ENCODE measurements at regions not wholly inside any gene's neighbourhood (a gene's known extent, or its start where the extent isn't known, plus 50 kb on each side); places are given as distances from the start of the nearest gene placed in this dataset.
"Not testable (repeated sequence)": the region's sequence is repeated elsewhere in the genome, so short reads cannot be mapped to it uniquely, and the experiment has no call there.

DNA sequence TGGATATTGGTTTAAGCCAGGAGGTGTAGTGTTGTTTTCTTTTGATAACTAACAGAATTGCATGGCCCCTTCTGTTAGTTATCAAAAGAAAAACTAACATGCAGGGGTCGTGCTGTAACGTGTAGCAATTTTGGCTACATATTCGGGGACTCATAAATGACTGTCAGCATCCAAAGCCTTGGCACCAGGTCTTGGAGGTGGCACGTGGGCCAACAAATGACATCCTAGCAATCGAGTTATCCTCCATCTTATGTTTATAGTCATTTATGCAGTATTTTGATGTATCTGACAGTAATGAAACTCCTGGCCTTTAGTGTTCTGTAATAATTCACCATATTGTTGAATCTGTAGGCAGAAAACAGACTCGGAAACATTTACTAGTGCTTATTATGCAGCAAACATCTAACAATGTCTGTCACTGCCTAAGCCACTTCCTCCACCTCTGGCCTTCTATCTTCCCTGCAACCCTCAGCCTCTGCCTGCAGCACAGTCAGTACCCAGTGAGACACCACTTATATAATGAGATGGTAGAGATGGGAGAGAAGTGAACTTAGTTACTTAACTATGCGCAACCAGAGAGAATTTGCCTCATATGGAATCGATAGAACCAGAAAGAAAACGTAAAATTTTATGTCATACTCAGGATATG lies 184.6 kb downstream of the AEBP2 start:
- Mint-ChIP-seq H3K27me3 (ENCODE audit: low read depth in 3 of 3) (peaks cover 0 to 1% (median 0%) of the 10 kb centered on the region in 3 donors), H3K4me1 (peaks cover 8% of the 10 kb centered on the region), H3K27ac (no peak overlapping the region), H3K4me3 (no peak overlapping the region), H3K36me3 (no peaks in the 10 kb centered on the region), H3K9me3 (peaks cover 5 to 31% (median 9%) of the 10 kb centered on the region in 7 donors)
- H3K9ac ChIP-seq (ENCODE audit: insufficient read depth, low read length, poor library complexity, severe bottlenecking) = no peak overlapping the region
- H3K36me3 ChIP-seq (replicated peaks in 1 of 2; ENCODE audit: control insufficient read depth in 1 of 2, insufficient read depth in 2 of 2, low read length in 2 of 2) = no peaks in the 10 kb centered on the region
- H4K20me1 ChIP-seq (ENCODE audit: insufficient read depth, low read length) = no peaks in the 10 kb centered on the region
- no peaks in the 10 kb centered on the region for H3K27me3 ChIP-seq (ENCODE audit: control insufficient read depth in 2 of 2, insufficient read depth in 2 of 2, low read length in 2 of 2)
- peaks cover 0 to 7% of the 10 kb centered on the region in 2 donors for H3K4me1 ChIP-seq (ENCODE audit: control insufficient read depth in 1 of 2, insufficient read depth in 2 of 2, low read length in 2 of 2)
- intact Hi-C loops (cut with micrococcal nuclease) = no loop called here
- H3K27ac ChIP-seq (ENCODE audit: low read depth in 1 of 2, low read length in 2 of 2) = no peak overlapping the region
- H3K4me3 ChIP-seq (replicated peaks in 1 of 3; ENCODE audit: low read depth in 2 of 3, low read length in 3 of 3) = no peak overlapping the region
- no peak for TF ChIP-seq CTCF (IDR thresholded peaks at IDR 0.05)
- H3K4me2 ChIP-seq (replicated peaks; ENCODE audit: extremely low read depth, low read length, poor library complexity, severe bottlenecking) = no peak overlapping the region
- no peak overlapping the region for H2AFZ ChIP-seq (ENCODE audit: insufficient read depth, low read depth, low read length, poor library complexity, severe bottlenecking)
- H3K9me3 ChIP-seq (replicated peaks in 1 of 2; ENCODE audit: control insufficient read depth in 1 of 2, insufficient read depth in 1 of 2, low read length in 2 of 2) = peaks cover 4 to 9% of the 10 kb centered on the region in 2 donors
- WGBS (ENCODE audit: insufficient coverage) = 100% methylated on average over 3 of the region's 9 CpGs
- DNase-seq = no peak
- H3K79me2 ChIP-seq (ENCODE audit: insufficient read depth, low read length) = no peaks in the 10 kb centered on the region

DNA sequence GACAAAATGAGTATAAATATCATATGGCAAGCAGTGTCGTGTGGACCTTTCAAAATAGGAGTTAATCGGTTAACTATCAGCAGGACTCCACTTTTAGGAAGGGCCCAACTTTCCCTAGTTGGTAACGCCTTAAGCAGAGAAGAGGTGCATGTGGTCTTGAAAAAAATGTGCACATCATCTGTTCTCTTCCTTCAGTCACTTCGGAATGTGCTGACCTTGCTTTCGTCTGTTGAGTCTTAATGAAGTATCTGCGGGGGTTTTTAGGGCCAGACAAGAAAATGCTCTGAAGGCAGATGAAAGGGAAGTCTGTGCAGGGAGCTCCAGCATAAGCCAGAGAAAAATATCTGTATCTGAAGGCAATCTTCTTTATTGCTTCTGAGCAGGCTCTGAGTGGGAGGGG lies 185.2 kb downstream of the AEBP2 start:
- Mint-ChIP-seq H3K27ac (no peak overlapping the region), H3K36me3 (no peaks in the 10 kb centered on the region), H3K4me3 (no peak overlapping the region), H3K27me3 (ENCODE audit: low read depth in 3 of 3) (peaks cover 0 to 1% (median 0%) of the 10 kb centered on the region in 3 donors), H3K4me1 (peaks cover 8% of the 10 kb centered on the region), H3K9me3 (peaks cover 5 to 31% (median 9%) of the 10 kb centered on the region in 7 donors)
- H3K4me3 ChIP-seq (replicated peaks in 1 of 3; ENCODE audit: low read depth in 2 of 3, low read length in 3 of 3) = no peak overlapping the region
- peaks cover 0 to 7% of the 10 kb centered on the region in 2 donors for H3K4me1 ChIP-seq (ENCODE audit: control insufficient read depth in 1 of 2, insufficient read depth in 2 of 2, low read length in 2 of 2)
- TF ChIP-seq CTCF (IDR thresholded peaks at IDR 0.05) = no peak
- H3K27ac ChIP-seq (ENCODE audit: low read depth in 1 of 2, low read length in 2 of 2) = no peak overlapping the region
- no peak overlapping the region for H3K9ac ChIP-seq (ENCODE audit: insufficient read depth, low read length, poor library complexity, severe bottlenecking)
- no peak overlapping the region for H3K4me2 ChIP-seq (replicated peaks; ENCODE audit: extremely low read depth, low read length, poor library complexity, severe bottlenecking)
- no peaks in the 10 kb centered on the region for H3K79me2 ChIP-seq (ENCODE audit: insufficient read depth, low read length)
- no peaks in the 10 kb centered on the region for H3K36me3 ChIP-seq (replicated peaks in 1 of 2; ENCODE audit: control insufficient read depth in 1 of 2, insufficient read depth in 2 of 2, low read length in 2 of 2)
- H3K9me3 ChIP-seq (replicated peaks in 1 of 2; ENCODE audit: control insufficient read depth in 1 of 2, insufficient read depth in 1 of 2, low read length in 2 of 2) = peaks cover 4 to 9% of the 10 kb centered on the region in 2 donors
- H4K20me1 ChIP-seq (ENCODE audit: insufficient read depth, low read length) = no peaks in the 10 kb centered on the region
- intact Hi-C loops (cut with micrococcal nuclease) = no loop called here
- WGBS (ENCODE audit: insufficient coverage) = 83% methylated on average over 2 of the region's 6 CpGs
- H3K27me3 ChIP-seq (ENCODE audit: control insufficient read depth in 2 of 2, insufficient read depth in 2 of 2, low read length in 2 of 2) = no peaks in the 10 kb centered on the region
- DNase-seq = no peak
- H2AFZ ChIP-seq (ENCODE audit: insufficient read depth, low read depth, low read length, poor library complexity, severe bottlenecking) = no peak overlapping the region

- DNase-seq; H3K4me1 Mint-ChIP-seq; H2AFZ ChIP-seq (ENCODE audit: insufficient read depth, low read depth, low read length, poor library complexity, severe bottlenecking); H3K27me3 Mint-ChIP-seq (ENCODE audit: low read depth in 3 of 3); H3K27ac ChIP-seq (ENCODE audit: low read depth in 1 of 2, low read length in 2 of 2); H3K27ac Mint-ChIP-seq; H3K9me3 ChIP-seq (replicated peaks in 1 of 2; ENCODE audit: control insufficient read depth in 1 of 2, insufficient read depth in 1 of 2, low read length in 2 of 2); H3K36me3 ChIP-seq (replicated peaks in 1 of 2; ENCODE audit: control insufficient read depth in 1 of 2, insufficient read depth in 2 of 2, low read length in 2 of 2); H3K36me3 Mint-ChIP-seq; H3K79me2 ChIP-seq (ENCODE audit: insufficient read depth, low read length); H3K27me3 ChIP-seq (ENCODE audit: control insufficient read depth in 2 of 2, insufficient read depth in 2 of 2, low read length in 2 of 2); intact Hi-C loops (cut with micrococcal nuclease); H3K9ac ChIP-seq (ENCODE audit: insufficient read depth, low read length, poor library complexity, severe bottlenecking); H3K4me2 ChIP-seq (replicated peaks; ENCODE audit: extremely low read depth, low read length, poor library complexity, severe bottlenecking); H3K4me3 ChIP-seq (replicated peaks in 1 of 3; ENCODE audit: low read depth in 2 of 3, low read length in 3 of 3); H3K4me1 ChIP-seq (ENCODE audit: control insufficient read depth in 1 of 2, insufficient read depth in 2 of 2, low read length in 2 of 2); H3K4me3 Mint-ChIP-seq; H4K20me1 ChIP-seq (ENCODE audit: insufficient read depth, low read length): not testable (repeated sequence)
- WGBS (ENCODE audit: insufficient coverage) = no CpG with 5 or more reads among the region's 4 CpGs
- peaks cover 5 to 29% (median 9%) of the 10 kb centered on the region in 7 donors for H3K9me3 Mint-ChIP-seq
Measured at GRCh38 chr12:19625551-19625950, 186.3 kb downstream of the AEBP2 start.
